ENCODE measurements at regions not wholly inside any gene's neighbourhood (a gene's known extent, or its start where the extent isn't known, plus 50 kb on each side); places are given as distances from the start of the nearest gene placed in this dataset.

DNA sequence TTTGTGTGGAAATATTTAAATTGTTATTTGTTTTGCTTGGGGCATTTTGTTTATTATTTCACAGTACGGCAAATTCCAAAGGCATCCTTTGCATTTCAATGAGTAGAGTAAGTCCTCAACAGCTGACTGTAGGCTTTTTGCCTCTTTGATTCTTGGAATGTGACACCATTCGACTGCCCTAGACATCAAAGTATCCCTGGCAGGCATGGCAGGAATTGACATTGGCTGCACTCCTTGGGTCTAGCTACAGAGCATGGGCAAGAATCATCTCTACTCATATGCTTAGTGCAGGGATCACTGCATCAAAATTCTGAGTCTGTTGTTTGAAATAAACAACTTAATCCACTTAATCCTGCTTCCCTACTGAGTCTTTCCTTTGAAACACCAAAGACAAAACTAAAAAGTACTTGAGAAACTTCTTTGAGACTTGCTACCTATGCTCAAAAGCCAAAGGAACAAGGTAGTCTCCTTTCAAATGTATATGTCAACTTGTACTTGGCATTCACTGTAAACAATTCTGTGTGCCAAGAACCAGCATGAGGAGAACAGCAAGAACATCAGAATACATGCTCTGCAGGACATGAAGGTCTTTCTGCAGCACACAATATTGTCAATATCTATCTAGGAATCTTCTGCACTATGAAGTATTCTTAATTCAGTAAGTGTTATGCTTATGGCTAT, 1569.0 kb upstream of the FLRT2 start:
- TF ChIP-seq POLR2AphosphoS5 (IDR thresholded peaks at IDR 0.05; ENCODE audit: insufficient read depth, low read depth, low read length), result no peak
- TF ChIP-seq CTCF (IDR thresholded peaks at IDR 0.05; ENCODE audit: extremely low read depth in 1 of 2, insufficient read depth in 1 of 2, low read depth in 1 of 2, low read length in 2 of 2), result no peak
- no peak for TF ChIP-seq MAX (IDR thresholded peaks at IDR 0.05; ENCODE audit: insufficient read depth, insufficient read length)
- TF ChIP-seq EZH2 (IDR thresholded peaks at IDR 0.05; ENCODE audit: borderline replicate concordance, low read depth, low read length, severe bottlenecking), result no peak
- no peak for TF ChIP-seq POLR2A (IDR thresholded peaks at IDR 0.05; ENCODE audit: low read depth, low read length)
- TF ChIP-seq FOS (IDR thresholded peaks at IDR 0.05; ENCODE audit: borderline replicate concordance, insufficient read depth, low read length), result no peak
- no peak for TF ChIP-seq GATA2 (IDR thresholded peaks at IDR 0.05; ENCODE audit: insufficient read depth, insufficient read length, low read depth, low read length)
- TF ChIP-seq MYC (IDR thresholded peaks at IDR 0.05; ENCODE audit: low read depth, low read length), result no peak
